Astrocyte of the spinal cord (primary cell): ENCODE measurements at regions not wholly inside any gene's neighbourhood (a gene's known extent, or its start where the extent isn't known, plus 50 kb on each side); places are given as distances from the start of the nearest gene placed in this dataset.
"Not testable (repeated sequence)": the region's sequence is repeated elsewhere in the genome, so short reads cannot be mapped to it uniquely, and the experiment has no call there.

Source experiments
- DNase-seq: peaks from one replicate; pipeline ENCODE4 v3.0.0; 2011; ENCODE audit warnings: low read depth, low spot score
- H3K4me3 ChIP-seq: 2 replicates; pipeline ENCODE4 v1.5.1; 2011; ENCODE audit warnings: low read depth, mild to moderate bottlenecking, low read length, moderate library complexity
- in situ Hi-C: cut with HindIII; loops from 2 replicates; pipeline ENCODE4 v1.10.0; 2017; ENCODE audit warnings: low sequenced_read_pairs
- TF ChIP-seq, protein P1 (sequence below): IDR thresholded peaks from 2 replicates; pipeline ENCODE4 v1.5.1; 2012; ENCODE audit warnings: low read depth, mild to moderate bottlenecking, low read length, inconsistent platforms

DNA sequence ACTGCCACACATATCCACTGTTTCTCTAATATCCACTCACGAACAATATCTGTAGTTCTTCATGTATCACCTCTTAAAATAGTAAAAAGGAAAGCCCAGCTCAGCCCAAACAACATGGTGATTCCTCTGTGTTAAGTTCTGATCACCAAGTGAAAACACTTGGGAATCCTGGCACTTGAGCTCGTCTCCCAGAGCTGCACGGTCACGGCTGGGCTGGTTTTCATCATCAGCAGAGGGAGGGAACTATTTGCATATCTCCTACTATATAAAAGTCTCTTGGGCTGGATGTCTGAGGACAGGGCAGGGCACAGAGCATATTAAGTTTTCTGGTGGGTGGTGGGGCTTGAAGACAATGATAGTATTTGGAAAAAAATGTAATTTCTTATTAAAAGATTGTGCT, 870.6 kb downstream of the TMEM121 start:
- TF ChIP-seq, protein P1, sequence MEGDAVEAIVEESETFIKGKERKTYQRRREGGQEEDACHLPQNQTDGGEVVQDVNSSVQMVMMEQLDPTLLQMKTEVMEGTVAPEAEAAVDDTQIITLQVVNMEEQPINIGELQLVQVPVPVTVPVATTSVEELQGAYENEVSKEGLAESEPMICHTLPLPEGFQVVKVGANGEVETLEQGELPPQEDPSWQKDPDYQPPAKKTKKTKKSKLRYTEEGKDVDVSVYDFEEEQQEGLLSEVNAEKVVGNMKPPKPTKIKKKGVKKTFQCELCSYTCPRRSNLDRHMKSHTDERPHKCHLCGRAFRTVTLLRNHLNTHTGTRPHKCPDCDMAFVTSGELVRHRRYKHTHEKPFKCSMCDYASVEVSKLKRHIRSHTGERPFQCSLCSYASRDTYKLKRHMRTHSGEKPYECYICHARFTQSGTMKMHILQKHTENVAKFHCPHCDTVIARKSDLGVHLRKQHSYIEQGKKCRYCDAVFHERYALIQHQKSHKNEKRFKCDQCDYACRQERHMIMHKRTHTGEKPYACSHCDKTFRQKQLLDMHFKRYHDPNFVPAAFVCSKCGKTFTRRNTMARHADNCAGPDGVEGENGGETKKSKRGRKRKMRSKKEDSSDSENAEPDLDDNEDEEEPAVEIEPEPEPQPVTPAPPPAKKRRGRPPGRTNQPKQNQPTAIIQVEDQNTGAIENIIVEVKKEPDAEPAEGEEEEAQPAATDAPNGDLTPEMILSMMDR: no peak
- no peak for DNase-seq
- in situ Hi-C loops: no loop called here
- no peak overlapping the region for H3K4me3 ChIP-seq

DNA sequence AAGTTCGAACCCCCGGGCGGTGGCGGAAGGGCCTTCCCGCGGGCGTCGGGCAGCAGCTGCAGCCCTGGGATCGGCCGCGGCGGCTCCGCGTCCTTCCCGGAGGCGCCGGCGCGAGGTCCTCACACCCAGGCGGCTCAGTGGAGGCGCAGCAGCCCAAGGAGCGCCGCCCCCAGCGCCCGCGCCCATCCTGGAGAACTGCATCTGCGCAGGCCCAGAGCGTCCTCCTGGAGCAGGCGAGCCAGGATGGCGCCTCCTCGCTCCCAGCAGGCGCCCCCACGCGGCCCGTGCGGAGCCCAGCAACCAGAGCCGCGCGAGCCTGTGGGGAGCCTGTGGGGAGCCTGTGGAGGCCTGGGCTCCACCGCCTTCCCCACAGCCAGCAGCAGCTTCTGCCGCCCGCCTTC, 872.5 kb downstream of the TMEM121 start:
- H3K4me3 ChIP-seq, DNase-seq, in situ Hi-C loops: not testable (repeated sequence)

DNA sequence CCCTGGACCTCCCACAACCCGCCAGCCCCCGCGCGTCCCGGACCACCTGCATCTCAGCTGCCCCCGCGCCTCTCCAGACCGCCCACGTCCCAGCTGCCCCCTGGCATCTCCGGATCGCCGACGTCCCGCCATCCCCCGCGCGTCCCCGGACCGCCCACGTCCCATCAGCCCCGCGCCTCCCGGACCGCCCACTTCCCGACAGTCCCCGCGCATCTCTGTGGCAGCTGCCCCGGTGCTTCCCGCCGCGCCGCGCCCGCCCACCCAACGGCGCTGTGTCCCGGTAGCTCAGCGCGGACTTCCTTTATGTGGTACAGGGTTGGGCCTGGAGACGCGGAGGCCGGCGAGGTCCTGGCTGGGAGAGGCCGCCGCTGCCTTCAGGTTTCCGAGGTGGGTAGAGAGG, 874.9 kb downstream of the TMEM121 start:
- H3K4me3 ChIP-seq, in situ Hi-C loops, DNase-seq: not testable (repeated sequence)

DNA sequence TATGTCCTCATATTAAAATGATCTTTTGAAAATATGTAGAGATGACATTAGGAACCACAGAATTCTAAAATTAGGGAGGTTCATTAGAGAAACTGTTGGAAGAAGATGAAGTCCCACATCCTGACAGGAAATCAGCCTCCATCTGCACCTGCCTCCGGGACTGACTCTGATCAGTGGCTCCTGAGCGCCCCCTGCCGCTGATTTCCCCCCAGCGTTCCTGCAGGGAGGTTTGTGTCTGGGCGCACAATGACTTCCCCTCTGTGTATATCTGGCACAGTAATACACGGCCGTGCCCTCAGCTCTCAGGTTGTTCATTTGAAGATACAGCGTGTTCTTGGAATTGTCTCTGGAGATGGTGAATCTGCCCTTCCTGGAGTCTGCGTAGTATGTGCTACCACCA, 883.8 kb downstream of the TMEM121 start:
- in situ Hi-C loops, DNase-seq, H3K4me3 ChIP-seq: not testable (repeated sequence)

DNA sequence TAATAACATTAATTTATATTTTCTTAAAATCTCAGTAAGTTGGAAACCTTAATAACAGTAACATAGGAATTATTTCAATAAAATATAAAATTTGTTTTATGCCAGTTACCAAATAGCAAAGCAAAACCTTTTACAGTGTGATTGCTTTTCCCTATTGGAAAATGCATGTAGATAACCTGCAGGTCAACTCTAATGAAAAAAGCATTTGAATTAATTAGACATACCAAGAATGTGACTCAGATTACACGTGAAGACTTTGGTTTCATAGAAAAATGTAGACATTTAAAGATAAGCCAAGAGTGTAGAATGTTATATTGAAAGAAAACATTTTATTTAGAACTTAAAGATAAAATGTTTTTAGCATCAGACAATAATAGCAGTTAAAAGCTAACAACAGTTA, 888.1 kb downstream of the TMEM121 start:
- in situ Hi-C loops: no loop called here
- no peak overlapping the region for H3K4me3 ChIP-seq
- TF ChIP-seq, protein P1: no peak
- DNase-seq: no peak

DNA sequence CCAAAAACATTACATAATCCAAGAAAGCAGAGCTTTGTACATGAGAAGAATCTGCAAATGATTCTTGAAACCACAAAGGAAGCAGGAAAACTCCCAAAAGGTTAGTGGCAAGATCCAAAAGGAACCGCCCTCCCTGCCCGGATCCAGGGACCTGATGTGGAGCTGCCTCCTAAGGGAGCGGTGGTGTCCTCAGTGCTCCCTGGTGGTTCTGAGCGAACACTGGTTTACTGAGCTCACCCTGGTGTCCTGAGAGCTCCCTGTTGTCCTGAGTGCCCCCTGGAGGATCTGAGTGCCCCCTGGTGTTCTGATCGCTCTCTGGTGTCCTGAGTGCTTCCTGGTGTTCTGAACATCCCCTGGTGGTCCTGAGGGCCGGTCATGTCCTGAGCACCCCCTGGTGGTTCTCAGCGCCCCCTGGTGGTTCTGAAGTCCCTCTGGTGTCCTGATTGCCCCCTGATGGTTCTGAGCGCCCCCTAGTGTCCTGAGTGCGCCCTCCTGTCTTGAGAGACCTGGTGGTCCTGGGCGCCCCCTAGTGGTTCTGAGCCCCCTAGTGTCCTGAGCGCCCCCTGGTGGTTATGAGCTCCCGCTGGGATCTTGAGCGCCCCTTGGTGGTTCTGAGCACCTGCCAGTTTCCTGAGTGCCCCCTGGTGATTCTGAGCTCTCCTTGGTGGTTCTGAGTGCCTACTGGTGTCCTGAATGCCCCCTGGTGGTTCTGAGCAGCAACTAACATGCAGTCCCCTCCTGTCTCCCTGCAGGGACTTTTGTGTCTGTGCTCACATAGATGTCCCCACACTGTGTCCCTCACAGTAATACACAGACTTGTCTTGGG, 891.1 kb downstream of the TMEM121 start:
- in situ Hi-C loops: no loop called here
- no peak for DNase-seq

DNA sequence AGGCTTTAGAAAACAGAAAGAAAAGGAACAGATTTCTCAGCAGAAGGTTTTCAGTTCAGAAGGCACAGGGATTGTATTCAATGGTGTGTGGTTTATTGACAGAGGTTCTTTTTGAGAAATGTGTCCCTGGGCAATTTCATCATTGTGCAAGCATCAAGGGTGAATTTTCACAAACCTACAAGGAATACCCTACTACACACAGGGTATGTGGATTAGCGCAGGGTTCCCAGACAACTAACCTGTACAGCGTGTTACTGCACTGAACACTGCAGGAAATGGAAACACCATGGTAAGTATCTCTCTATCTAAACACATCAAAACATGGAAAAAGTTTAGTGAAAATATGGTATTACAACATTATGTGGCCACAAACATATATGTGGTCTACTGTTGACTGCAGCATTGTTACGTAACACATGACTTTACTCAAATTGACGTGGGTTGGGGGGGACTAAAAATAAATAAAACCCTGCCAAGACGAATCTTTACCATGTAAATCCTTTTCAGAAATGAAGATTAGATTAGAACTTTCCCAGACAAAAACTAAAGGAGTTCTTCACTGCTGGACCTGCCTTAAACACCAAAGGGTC, 893.1 kb downstream of the TMEM121 start:
- in situ Hi-C loops: no loop called here
- no peak overlapping the region for H3K4me3 ChIP-seq
- no peak for DNase-seq
- TF ChIP-seq, protein P1: no peak

More for the DNA sequence above, 891.1 kb downstream of the TMEM121 start:
- H3K4me3 ChIP-seq: no peak overlapping the region
- TF ChIP-seq, protein P1: peak; percentile 28

DNA sequence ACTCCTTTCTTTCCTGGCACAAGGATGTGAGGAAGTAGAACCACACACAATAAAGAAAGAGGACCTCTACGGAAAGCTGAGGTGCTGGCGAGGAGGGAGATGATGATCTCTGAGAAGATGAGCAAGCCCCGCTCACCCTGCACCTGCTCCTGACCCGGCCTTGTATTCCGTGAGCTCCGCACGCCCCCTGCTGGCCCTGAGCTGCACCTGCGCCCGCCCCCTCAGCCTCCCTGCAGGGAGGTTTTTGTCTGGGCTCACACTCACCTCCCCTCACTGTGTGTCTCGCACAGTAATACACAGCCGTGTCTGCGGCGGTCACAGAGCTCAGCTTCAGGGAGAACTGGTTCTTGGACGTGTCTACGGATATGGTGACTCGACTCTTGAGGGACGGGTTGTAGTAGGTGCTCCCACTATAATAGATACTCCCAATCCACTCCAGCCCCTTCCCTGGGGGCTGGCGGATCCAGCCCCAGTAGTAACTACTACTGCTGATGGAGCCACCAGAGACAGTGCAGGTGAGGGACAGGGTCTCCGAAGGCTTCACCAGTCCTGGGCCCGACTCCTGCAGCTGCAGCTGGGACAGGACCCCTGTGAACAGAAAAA, 895.1 kb downstream of the TMEM121 start:
- DNase-seq, H3K4me3 ChIP-seq, in situ Hi-C loops: not testable (repeated sequence)
